Breast epithelium (tissue), 3 donors: ENCODE measurements at regions not wholly inside any gene's neighbourhood (a gene's known extent, or its start where the extent isn't known, plus 50 kb on each side); places are given as distances from the start of the nearest gene placed in this dataset.

ENCODE experiments used
- CTCF ChIP-seq, 3 donors: fragments of 450-650 bp; IDR thresholded peaks; one replicate each; pipeline ENCODE4 v1.5.1; 2016 to 2017; ENCODE audit warnings: antibody characterized with exemption in 3 of 3, mild to moderate bottlenecking in 3 of 3, moderate library complexity in 3 of 3
- POLR2A ChIP-seq: fragments of 450-650 bp; IDR thresholded peaks from one replicate; pipeline ENCODE4 v1.6.1; 2016; ENCODE audit warnings: antibody characterized with exemption, mild to moderate bottlenecking, moderate library complexity
- POLR2AphosphoS5 ChIP-seq, 3 donors: sonication (generic); formaldehyde crosslinking; IDR thresholded peaks; one replicate each; pipeline ENCODE4 v1.6.1; 2017; ENCODE audit warnings: antibody characterized with exemption in 3 of 3

GRCh38 chr6:8492536-8493133 is 57.3 kb upstream of the SLC35B3 start:
- TF ChIP-seq POLR2AphosphoS5 (IDR thresholded peaks at IDR 0.05): no peak
- TF ChIP-seq CTCF (IDR thresholded peaks at IDR 0.05): no peak
- TF ChIP-seq POLR2A: no peak
